ENCODE measurements at regions not wholly inside any gene's neighbourhood (a gene's known extent, or its start where the extent isn't known, plus 50 kb on each side); places are given as distances from the start of the nearest gene placed in this dataset.

DNA sequence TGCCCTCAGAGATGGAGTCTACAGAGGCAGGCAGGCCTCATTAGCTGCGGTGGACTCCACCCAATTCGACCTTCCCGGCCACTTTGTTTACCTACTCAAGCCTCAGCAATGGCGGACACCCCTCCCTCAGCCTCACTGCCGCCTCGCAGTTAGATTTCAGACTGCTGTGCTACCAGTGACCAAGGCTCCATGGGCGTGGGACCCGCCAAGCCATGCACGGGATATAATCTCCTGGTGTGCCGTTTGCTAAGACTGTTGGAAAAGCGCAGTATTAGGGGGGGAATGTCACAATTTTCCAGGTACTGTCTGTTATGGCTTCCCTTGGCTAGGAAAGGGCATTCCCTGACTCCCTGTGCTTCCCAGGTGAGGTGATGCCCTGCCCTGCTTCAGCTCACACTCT lies 252.3 kb downstream of the ARL4A start:
- no peak for TF ChIP-seq SUZ12 (IDR thresholded peaks at IDR 0.05)
- TF ChIP-seq BHLHE40 (IDR thresholded peaks at IDR 0.05; ENCODE audit: borderline replicate concordance) = no peak
- no peak for TF ChIP-seq FOXK2 (IDR thresholded peaks at IDR 0.05)
- TF ChIP-seq HDGF (IDR thresholded peaks at IDR 0.05; ENCODE audit: borderline replicate concordance) = no peak
- no peak for TF ChIP-seq L3MBTL2 (conservative IDR thresholded peaks at IDR 0.05)
- TF ChIP-seq NFRKB (IDR thresholded peaks at IDR 0.05) = no peak
- no peak for TF ChIP-seq SP1 (IDR thresholded peaks at IDR 0.05)
- no peak for TF ChIP-seq ZNF384 (IDR thresholded peaks at IDR 0.05)
- no peak for TF ChIP-seq FOXM1 (IDR thresholded peaks at IDR 0.05; ENCODE audit: borderline replicate concordance)

Data from HEK293T (cell line).